Heart left ventricle (tissue), 13 donors: ENCODE measurements at regions not wholly inside any gene's neighbourhood (a gene's known extent, or its start where the extent isn't known, plus 50 kb on each side); places are given as distances from the start of the nearest gene placed in this dataset.

Experiments used
- CTCF ChIP-seq, 12 donors: fragments of 200-600 bp; sonication (generic) in 4 of 12; IDR thresholded peaks; one replicate each; pipeline versions ENCODE4 v1.5.0 to v1.8.0; 2018 to 2022; ENCODE audit warnings: antibody characterized with exemption in 12 of 12, mild to moderate bottlenecking in 5 of 12
- POLR2A ChIP-seq, 2 donors: fragments of 450-650 bp; IDR thresholded peaks; one replicate each; pipeline ENCODE4 v1.6.1; 2017; ENCODE audit warnings: antibody characterized with exemption in 2 of 2, mild to moderate bottlenecking in 2 of 2, moderate library complexity in 2 of 2
- donor health status: ischemic (EF 13 %, LVEDD 7.1; RV severe dilation, severe dysfunction).
- donor health status: DM: no; HTN: yes; CAD: no.
- donor health status: DM: no; HTN: no; CAD: no.
- donor health status: ischemic (EF 25% LVEDD 6.9; RV normal size, moderate dysfunction).
- donor health status: ischemic (EF 25% LVEDD 5.7; RV mildly dilated, moderate dysfunction).
- donor health status: ischemic (EF 35%, LVEDD 5.7; RV mildly dilated, moderate dysfunction).
- donor health status: nonischemic (EF 11% LVEDD 7.7; RV severe dilation, severe dysfunction).
- donor health status: DM: yes; HTN: yes; CAD: no.
- donor health status: PGD.
- donor health status: ischemic (EF 29% LVEDD 5.4; RV normal size, mild dysfunction).
- donor health status: nonischemic (EF 23%, LVEDD 6.1; RV moderate dilation, normal function).

GRCh38 chr3:22684739-22685138 lies 518.4 kb upstream of the UBE2E2 start:
- TF ChIP-seq CTCF (IDR thresholded peaks at IDR 0.05) = no peak
- TF ChIP-seq POLR2A (IDR thresholded peaks at IDR 0.05) = no peak
